ENCODE measurements at regions not wholly inside any gene's neighbourhood (a gene's known extent, or its start where the extent isn't known, plus 50 kb on each side); places are given as distances from the start of the nearest gene placed in this dataset.
"Not testable (repeated sequence)": the region's sequence is repeated elsewhere in the genome, so short reads cannot be mapped to it uniquely, and the experiment has no call there.

DNA sequence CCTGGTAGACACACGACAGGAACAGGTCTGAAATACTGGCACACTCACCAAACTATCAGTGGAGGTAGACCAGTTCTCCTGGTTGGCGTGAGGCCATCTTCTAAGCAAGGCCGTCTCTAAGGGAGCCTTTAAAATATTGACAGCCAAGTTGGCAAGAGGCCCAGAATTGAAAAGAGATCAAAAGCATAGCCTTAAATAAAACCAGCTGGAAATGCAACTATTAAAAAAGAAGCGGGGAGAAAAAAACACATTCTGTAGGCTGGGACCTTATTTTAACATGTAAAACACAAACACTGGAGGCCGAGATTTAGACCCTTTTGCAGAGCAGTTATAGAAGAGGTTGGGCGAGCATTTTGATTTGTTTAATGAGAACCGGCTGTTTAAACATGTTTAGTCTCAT is 233.0 kb upstream of the CLNK start:
- DNase-seq (ENCODE audit: low spot score), result no peak

DNA sequence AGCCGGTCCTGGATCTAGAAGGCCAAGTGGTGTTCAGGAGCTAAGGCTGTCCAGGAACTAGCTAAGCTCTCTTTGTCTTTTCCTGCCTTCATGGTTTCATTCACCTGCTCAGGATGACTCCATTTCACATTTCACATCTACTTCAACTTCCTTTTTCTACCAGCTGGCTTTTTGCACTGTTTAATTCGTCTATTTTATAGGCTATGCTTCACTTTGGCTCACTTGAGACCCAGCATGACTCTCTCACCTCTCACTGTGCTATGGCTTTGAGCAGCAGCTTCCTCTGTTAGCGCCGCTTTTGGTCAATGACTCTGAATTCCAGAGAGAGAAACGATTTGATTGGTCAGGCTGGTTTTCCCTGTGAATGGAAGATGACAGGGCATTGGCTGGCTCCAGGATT is 213.5 kb upstream of the CLNK start:
- no peak for DNase-seq (ENCODE audit: low spot score)

DNA sequence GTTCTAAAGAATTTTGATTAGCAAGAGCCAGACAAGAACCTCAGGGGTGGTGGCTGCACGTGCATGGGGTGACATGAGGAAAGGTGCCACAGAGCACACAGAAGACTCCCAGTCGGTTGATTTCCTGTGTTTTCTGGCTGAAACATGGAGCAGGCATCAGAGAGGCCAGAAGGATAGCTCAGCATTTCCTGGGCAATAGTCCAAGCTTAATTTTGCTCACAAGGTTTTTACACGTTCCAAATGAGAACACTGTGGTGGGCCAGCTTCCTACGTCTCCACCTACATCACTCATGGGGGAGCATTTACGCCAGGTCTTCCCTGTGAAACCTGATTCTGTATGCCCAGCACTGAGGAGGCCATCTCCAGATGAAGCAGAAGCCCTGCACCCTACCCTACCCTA is 212.5 kb upstream of the CLNK start:
- DNase-seq (ENCODE audit: low spot score), result no peak

DNA sequence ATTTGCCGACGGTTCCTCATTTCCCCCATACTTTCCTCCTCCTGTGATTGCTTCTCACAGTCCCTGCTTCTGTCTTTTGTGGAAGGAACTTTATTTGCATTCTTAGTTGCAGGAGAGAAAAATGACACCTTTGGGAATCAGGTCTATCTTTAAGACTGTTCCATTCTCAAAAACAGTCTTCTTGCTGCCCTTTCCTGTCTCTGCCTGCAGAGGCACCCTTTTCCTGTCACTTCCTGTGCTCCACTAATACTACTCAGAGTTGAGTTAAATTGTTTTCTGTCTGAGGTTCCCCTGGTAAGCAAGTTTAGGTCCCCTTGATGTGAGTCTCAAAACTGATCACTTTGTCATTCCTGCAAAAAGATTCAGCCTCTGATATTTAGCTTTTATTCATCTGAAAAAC is 208.8 kb upstream of the CLNK start:
- DNase-seq (ENCODE audit: low spot score), result no peak

DNA sequence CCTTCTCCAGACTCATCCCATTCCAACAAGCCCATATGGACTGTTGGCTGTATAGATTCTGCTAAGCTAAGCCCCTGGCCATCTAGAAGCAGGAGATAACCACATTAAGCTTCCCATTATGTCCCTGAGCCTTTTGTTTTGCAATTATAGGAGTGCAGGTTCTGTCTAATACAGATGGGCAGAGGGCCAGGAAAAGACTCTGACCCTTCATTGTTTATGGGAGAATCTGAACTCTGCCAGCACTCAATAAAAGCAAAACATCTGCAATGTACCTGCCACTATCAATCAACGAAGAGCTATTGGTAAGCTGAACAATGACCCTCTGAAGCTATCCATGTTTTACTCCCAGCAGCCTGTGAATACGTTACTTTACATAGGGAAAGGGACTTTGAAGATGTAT is 207.3 kb upstream of the CLNK start:
- no peak for DNase-seq (ENCODE audit: low spot score)

DNA sequence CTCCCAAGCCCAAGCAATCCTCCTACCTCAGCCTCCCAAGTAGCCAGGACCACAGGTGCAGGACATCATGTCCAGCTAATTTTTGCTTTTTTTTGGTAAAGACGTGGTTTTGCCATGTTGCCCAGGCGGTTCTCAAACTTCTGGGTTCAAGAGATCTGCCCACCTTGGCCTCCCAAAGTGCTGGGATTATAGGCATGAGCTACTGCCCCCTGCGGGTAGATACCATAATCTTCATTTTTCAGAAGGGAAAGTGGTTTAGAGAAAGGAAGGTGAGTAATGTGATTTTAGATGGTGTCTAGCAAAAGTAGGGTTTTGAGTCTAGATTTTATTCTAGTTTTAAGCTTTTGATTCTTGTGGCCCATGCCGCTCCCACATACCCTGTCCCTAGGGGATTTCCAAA is 205.3 kb upstream of the CLNK start:
- no peak for DNase-seq (ENCODE audit: low spot score)

DNA sequence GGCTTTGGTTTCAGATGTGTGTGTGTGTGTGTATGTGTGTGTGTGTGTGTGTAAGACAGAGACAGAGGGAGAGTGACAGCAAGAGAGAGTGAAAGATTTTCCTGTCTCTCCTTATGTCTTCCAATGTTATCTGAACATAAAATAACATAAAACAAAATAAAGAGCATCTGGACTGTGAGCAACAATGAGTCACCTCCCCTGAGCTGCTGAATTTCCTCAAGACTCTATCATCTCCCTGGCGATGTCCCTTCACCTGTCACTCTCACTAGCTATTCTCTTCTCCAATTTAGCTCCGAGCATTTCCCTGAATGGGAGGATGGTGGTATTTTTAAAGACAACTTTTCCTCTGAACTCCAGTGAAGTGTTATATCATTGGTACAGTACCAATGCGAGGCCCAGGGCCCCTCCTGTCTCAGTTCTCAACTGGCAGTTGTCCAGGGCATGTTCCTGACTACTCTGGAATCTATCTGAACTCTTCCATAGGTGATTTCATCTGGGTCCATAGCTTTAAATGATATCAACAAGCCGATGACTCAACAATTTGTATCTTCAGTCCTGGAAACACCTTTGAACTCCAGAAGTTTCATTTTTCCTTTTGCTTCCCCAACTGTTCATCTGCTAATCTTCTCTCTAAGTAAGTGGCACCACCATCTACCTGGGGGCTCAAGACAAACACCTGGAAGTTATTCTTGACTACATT is 195.0 kb upstream of the CLNK start:
- no peak for DNase-seq (ENCODE audit: low spot score)

DNA sequence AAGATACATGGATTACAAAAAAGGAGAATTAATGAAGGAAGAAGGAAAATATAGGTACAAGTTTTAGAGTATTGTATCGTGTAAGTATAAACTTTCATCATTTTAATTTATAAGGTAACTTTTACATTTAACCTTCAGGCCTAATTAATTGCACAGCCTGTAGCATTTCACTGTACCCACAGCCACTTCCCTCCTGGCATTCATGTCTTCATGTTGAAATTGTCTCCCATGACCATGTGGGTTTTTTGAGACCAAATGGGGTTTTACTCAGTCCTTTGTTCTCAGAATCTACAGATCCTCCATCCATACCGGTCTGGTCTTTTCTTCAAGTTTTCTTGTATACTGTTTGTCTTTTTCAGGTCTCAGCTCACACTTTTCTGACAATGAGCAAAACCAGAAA is 194.3 kb upstream of the CLNK start:
- no peak for DNase-seq (ENCODE audit: low spot score)

DNA sequence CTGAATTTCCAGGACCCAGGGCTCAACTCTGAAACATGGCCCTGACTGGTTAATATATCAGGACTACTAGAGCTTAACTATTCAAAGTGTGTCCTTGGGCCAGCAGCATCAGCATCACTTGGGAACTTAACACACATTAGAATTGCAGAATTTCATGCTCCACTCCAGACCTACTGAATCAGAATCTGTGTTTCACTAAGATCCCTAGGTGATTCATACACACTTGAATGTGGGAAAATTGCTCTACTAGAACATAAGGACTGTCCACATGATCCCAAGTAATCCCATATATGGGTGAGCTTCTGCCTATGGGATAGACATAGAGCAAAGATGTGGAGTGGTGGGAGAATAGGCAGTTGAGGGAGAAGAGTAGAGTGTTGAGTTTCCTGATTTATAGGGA is 192.5 kb upstream of the CLNK start:
- DNase-seq (ENCODE audit: low spot score), result no peak

DNA sequence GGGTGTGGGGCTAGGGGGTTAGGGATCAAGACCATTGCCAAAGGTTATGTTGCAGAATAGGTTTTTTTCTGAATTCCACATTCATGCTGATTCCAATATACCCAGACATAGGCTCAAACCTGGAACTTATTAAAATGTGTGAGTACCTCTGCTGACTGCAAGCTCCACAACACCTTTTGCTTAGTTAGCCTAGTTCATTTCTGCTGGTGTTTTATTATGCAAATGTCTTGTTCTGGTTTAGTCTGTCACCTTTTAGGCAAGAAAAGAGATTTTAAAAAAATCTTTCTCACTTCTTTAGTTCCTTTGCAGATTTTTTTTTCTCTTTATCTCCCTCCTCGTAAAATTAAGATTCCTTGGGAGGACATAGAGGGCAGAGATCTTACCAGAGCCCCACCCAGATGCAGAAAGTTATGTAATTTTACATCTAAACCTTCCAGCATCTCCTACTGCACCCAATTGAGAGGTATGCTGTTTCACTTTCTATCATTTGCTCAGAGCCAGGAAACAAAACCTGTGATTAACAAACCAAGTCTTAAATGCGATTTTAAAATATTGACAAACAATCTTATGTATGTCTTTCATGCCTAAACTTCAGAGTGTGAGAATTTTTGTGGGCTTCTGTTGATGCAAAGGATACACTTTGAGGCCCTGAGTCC is 190.7 kb upstream of the CLNK start:
- DNase-seq (ENCODE audit: low spot score), result no peak

DNA sequence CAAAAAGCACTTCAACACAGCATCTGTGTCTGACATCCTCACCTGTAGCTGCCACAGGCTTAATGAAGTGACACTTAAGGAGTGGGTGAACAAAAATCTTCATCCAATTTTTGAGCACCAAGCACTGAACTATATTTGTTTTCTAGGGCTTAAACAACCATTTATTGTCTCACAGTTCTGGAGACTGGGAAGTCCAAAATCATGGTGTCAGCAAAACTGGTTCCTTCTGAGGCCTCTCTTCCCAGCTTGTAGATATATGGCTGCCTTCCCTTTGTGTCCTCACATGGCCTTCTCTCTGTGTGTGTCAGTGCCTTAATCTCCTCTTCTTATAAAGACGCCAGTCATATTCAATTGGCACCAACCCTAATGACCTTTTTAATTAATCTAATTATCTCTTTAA is 189.2 kb upstream of the CLNK start:
- DNase-seq (ENCODE audit: low spot score), result no peak

DNA sequence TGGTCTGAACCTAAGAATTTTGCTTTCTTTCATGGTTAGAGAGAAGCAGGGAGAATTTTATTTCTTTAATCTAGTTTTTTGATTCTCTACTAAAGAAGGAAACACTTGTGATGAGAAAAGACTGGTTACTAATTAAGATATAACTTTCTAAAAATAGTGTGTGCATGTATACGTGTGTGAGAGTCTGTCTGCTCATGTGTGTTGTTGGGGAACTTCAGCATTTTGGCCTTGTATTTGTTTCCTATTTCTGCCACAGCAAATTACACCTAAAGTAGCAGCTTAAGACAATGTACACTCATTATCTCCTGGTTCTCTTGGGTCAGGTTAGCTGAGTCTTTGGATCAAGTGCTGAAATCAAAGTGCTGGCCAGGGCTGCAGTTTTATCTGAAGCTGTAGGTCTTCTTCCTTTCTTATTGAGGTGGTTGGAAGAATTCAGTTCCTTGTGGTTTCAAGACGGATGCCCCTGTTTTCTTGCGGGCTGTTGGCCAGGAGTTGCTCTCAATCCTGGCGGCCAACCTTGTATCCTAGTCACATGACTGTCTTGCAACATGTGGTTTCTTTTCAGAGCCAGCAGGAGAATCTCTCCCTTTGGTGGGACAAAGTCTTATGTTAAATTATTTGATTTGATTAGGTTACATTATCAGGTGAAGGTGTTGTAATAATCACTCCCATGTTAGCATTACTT is 188.4 kb upstream of the CLNK start:
- no peak for DNase-seq (ENCODE audit: low spot score)

DNA sequence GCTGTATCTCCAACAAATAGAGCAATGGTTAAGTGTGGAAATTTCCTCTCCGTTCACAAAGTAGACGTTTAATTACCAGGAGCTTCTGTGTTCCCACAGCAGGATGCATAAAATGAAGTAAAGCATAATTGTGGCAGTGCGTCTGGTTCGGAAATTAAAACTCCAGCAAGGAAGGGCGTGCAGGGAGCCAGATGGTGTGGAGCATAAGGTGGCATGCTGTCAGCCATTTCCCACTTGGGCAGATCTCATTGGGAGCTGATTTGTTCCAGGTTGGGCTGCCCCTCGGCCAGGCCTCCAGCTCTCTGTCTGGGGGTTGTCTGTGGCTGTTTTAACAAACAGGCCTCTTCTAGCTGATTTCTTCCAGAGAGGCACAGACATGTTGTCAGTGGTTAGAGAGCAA is 182.1 kb upstream of the CLNK start:
- DNase-seq (ENCODE audit: low spot score), result no peak

DNA sequence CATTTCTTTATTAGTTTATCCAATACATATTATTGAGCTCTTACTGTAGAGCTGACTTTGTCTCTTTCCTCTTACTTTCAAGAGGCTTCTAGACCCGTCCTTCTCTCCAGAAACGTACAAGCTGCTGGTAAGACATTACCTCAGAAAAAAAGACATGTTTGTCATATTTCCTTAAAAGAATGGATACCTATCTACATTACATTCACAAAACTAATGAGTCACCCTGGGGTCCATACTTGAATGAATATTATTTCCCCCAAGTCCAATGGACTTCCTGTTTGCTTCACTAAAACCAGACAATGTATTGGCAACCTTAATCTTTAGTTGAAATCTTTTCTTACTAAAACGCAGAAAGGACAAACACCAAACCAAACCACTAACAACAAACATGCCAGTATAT is 176.5 kb upstream of the CLNK start:
- DNase-seq (ENCODE audit: low spot score), result no peak

DNA sequence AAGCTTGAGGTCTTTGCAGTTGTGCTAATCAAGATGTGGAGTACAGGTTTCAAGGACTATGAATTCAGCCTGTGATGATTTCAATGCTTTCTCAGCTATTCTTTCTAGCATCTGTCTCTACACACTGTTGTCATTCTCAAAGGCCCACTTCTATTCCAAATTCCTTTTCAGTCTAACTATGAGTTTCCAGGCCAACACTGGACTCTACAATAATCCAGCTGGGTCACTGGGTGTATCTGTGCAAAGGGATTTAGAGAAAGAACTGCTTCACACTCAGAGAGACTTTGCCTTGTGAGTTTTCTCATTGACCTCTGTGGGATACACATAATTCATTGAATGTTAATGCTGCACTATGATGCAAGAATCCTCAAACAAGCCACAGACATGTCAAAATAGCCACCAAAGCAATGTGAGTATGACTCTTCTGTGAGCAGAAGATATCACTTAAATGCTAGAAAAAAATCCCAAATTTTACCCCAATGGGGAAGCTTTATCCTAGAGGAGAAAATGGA is 171.8 kb upstream of the CLNK start:
- no peak for DNase-seq (ENCODE audit: low spot score)

DNA sequence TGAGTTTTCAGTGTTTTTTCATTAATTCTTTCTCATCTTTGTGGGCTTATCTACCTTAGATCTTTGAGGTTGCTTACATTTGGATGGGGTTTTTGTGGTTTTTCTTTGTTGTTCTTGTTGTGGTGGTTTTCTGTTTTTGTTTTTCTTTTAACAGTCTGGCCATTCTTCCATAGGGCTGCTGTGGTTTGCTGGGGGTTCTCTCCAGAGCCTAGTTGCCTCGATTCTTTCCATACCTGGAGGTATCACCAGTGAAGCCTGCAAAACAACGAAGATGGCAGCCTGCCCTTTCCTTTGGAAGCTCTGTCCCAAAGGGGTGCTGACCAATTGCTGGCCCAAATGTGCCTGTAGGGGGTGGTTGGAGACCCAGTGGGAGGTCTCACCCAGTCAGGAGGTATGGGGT is 168.6 kb upstream of the CLNK start:
- no peak for DNase-seq (ENCODE audit: low spot score)

DNA sequence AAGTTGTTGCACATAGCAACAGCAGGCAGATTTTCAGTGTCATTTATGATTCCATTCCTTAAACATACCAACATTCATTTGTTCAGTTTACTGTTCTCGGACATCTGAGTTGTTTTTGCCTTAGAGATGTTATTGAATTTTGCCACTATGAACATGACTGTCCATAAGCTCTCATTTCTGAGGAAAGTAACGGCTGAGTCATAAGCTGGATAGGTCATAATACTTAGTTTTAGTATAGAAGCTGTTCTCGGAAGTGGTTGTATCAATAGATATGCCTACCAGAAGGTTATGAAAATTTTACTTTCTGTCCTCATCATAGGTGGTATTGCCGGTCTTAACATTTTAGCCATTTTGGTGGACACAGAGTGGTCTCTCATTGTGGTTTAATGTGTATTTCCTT is 157.1 kb upstream of the CLNK start:
- no peak for DNase-seq (ENCODE audit: low spot score)

DNA sequence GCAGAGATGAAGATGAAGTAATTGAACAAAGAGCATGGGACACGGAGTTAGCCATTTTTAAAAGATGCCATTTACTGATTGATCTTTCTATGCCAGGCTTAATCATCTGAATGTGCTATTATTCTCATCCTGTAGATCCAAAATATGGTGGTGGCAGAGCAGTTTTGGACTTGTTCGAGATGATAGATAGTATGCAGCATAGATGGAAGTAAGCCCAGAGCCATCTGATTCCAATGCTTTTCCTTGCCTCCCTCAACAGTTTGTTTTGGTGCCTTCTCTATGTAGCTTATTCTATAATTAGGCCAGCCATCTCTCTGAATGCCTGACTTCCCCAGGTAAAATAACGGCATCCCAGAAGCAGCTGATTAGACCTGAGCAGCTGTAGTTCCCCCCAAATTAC is 152.6 kb upstream of the CLNK start:
- no peak for DNase-seq (ENCODE audit: low spot score)

DNA sequence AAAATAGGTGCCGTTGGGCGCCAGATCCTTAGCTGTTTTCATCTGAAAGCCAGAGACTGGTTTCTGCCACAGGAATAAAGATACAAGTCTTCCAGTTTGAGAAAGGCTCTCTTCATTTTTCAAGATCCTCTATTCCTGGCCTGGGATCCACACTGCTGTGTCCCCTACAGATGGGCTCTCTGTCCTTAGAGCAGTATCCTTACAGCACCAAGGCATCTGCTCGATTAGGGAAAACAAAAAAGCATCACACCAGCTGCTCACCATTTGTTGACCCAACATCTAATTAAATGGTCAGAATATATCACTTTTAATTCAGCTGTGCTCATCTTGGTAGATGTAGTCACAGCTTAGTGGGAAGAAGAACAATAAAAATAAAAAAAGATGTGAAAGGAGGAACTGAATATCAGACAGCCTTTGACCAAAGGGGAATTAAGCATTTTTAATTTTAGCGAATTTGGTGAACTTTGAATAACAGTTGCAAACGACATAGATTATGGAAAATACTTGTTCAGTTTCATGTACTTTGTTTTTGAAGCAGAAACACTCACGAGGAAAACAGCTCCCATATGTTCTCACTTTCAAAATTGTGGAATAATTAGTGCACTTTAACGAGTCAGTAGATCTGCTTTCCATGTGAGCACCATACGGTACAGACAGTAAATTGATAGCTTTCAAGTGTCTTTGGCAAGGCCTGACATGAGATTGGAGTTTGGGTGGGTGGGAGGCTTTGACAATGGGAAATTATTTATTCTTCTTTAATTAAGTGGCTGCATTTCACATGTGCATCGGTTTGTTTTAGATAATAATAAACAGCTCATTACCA is 148.4 kb upstream of the CLNK start:
- DNase-seq (ENCODE audit: low spot score), result no peak

DNA sequence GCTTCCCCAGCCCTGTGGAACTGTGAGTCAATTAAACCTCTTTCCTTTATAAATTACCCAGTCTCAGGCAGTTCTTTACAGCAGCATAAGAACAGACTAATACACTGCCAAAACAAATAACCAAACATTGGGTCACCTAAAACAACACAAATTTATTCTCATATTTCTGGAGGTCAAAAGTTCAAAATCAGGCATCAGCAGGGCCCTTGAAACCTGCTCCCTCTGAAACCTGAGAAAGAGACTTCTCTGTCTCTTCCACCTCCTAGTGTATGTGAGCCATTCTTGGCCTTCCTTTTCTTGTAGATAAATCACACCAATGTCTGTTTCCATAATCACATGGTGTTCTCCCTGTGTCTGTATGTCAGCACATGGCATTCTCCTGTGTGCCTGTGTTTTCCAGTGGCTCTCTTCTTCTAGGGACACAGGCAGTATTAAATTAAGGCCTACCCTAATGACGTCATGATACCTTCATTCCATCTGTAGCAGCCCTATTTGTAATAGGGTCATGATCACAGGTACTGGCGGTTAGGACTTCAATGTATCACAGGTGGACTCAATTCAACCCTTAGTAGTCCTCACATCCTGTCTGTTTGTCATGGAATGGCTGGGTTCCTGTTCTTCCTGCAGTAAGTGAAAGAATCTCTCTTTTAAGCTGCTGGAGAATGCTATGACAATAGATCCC is 147.3 kb upstream of the CLNK start:
- DNase-seq (ENCODE audit: low spot score), result no peak

DNA sequence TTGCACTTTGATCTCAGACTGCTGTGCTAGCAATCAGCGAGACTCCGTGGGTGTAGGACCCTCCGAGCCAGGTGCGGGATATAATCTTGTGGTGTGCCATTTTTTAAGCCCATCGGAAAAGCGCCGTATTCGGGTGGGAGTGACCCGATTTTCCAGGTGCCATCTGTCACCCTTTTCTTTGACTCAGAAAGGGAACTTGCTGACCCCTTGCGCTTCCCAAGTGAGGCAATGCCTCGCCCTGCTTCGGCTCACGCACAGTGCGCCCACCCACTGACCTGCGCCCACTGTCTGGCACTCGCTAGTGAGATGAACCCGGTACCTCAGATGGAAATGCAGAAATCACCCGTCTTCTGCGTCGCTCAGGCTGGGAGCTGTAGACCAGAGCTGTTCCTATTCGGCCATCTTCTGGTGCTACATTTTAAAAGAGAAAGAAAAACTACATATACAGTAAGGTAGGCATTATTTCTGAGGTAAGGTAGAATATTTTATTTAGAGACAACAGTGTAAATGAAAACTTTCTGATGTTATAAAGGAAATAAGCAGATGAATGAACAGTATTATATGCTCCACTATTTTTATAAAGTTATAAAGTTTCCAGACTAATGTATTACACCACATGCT is 144.5 kb upstream of the CLNK start:
- not testable (repeated sequence) for DNase-seq (ENCODE audit: low spot score)

Data from H4 (cell line).